A549 (cell line): ENCODE measurements at regions not wholly inside any gene's neighbourhood (a gene's known extent, or its start where the extent isn't known, plus 50 kb on each side); places are given as distances from the start of the nearest gene placed in this dataset.

Experiments used
- ATAC-seq, 2 experiments: fragments of 200-7000 bp in 1 of 2; fragments of >200 bp in 1 of 2; cut with Nextera tagmentation in 1 of 2; cut with Tn5 transposase in 1 of 2; 3 replicates each; pipeline versions ENCODE4 v1.8.0 to v1.9.1; 2018 to 2020; ENCODE audit warnings: mild to moderate bottlenecking in 1 of 2, moderate library complexity in 1 of 2
- CTCF ChIA-PET: fragments of 300-600 bp; sonication (Branson Sonifier 250); formaldehyde crosslinking; extraction: SDS; loops from one replicate; lab custom pipeline; 2021; ENCODE audit warnings: antibody characterized with exemption, inconsistent platforms; lab: Yijun Ruan, JAX
- POLR2A ChIA-PET: fragments of 350-600 bp; formaldehyde crosslinking; extraction: SDS; loops from one replicate; lab custom pipeline; 2021; ENCODE audit warnings: antibody characterized with exemption, inconsistent platforms; lab: Yijun Ruan, JAX
- DNase-seq, 2 experiments: peaks; one replicate each; pipeline versions ENCODE4 v3.0.0 to v3.0.0-alpha.2; 2011 to 2016; ENCODE audit warnings: low read depth in 1 of 2, low spot score in 1 of 2
- FAIRE-seq: peaks from 2 replicates; lab custom pipeline; 2011; peaks lifted over from hg19 to GRCh38; lab: Jason Lieb, UNC
- H3K27ac ChIP-seq, 2 experiments: fragments of >200 bp; sonication (Bioruptor Twin); formaldehyde crosslinking; 3 replicates each; pipeline ENCODE4 v1.5.1; 2016 to 2017
- H3K4me1 ChIP-seq: fragments of >200 bp; sonication (Bioruptor Twin); formaldehyde crosslinking; 3 replicates; pipeline ENCODE4 v1.6.1; 2016
- H3K4me2 ChIP-seq: fragments of >200 bp; sonication (Bioruptor Twin); formaldehyde crosslinking; 3 replicates; pipeline ENCODE4 v1.6.1; 2016
- H3K4me3 ChIP-seq: fragments of >200 bp; sonication (Bioruptor Twin); formaldehyde crosslinking; 3 replicates; pipeline ENCODE4 v1.5.1; 2016
- H3K9me3 ChIP-seq: fragments of >200 bp; sonication (Bioruptor Twin); formaldehyde crosslinking; 3 replicates; pipeline ENCODE4 v1.6.1; 2016
- ATOH8 ChIP-seq: fragments of 250-450 bp; sonication (Bioruptor Pico); IDR thresholded peaks from 2 replicates; pipeline ENCODE4 v1.5.0; 2020; ENCODE audit warnings: low read depth, mild to moderate bottlenecking, moderate library complexity
- CBX2 ChIP-seq: fragments of 200-600 bp; sonication (generic); IDR thresholded peaks from 2 replicates; pipeline ENCODE4 v1.6.1; 2016; ENCODE audit warnings: low read depth, mild to moderate bottlenecking, borderline replicate concordance
- CBX8 ChIP-seq: fragments of 200-600 bp; sonication (generic); IDR thresholded peaks from 2 replicates; pipeline ENCODE4 v1.6.1; 2016
- CHD2 ChIP-seq: fragments of 150-350 bp; IDR thresholded peaks from 2 replicates; pipeline ENCODE4 v1.6.1; 2014; ENCODE audit warnings: low read length; ENCODE audit not compliant: partially characterized antibody
- E2F6 ChIP-seq: IDR thresholded peaks from 2 replicates; pipeline ENCODE4 v1.6.1; 2012; ENCODE audit warnings: low read depth, borderline replicate concordance
- EHF ChIP-seq: fragments of 250-450 bp; sonication (Bioruptor Pico); IDR thresholded peaks from 2 replicates; pipeline ENCODE4 v1.5.0; 2020; ENCODE audit warnings: mild to moderate bottlenecking
- EHMT2 ChIP-seq: fragments of 200-600 bp; sonication (generic); IDR thresholded peaks from 2 replicates; pipeline ENCODE4 v1.6.1; 2016; ENCODE audit warnings: antibody characterized with exemption, low read depth, mild to moderate bottlenecking, moderate library complexity
- ELK1 ChIP-seq: fragments of 150-350 bp; IDR thresholded peaks from 2 replicates; pipeline ENCODE4 v1.6.1; 2014; ENCODE audit warnings: low read depth, mild to moderate bottlenecking, low read length
- EP300 ChIP-seq, 2 experiments: fragments of >200 bp; sonication (Bioruptor Twin); formaldehyde crosslinking; IDR thresholded peaks; 2 replicates in 1 of 2; 3 replicates in 1 of 2; pipeline ENCODE4 v1.6.1; 2016 to 2017
- ESRRA ChIP-seq: fragments of 150-350 bp; IDR thresholded peaks from 2 replicates; pipeline ENCODE4 v1.6.1; 2014; ENCODE audit warnings: mild to moderate bottlenecking, low read length, borderline replicate concordance
- GATA3 ChIP-seq: IDR thresholded peaks from 2 replicates; pipeline ENCODE4 v1.6.1; 2012; ENCODE audit warnings: borderline replicate concordance
- HDAC2 ChIP-seq: fragments of 200-600 bp; sonication (generic); IDR thresholded peaks from 2 replicates; pipeline ENCODE4 v1.6.1; 2016
- MYC ChIP-seq: IDR thresholded peaks from 2 replicates; pipeline ENCODE4 v1.6.1; 2012; ENCODE audit warnings: mild to moderate bottlenecking, inconsistent platforms, low read length, improper control_type of control experiment, borderline replicate concordance
- NFE2L2 ChIP-seq: fragments of 150-350 bp; conservative IDR thresholded peaks from 2 replicates; pipeline ENCODE4 v1.6.1; 2014; ENCODE audit warnings: low read length
- NPAS2 ChIP-seq: fragments of 250-450 bp; sonication (Bioruptor Pico); IDR thresholded peaks from 2 replicates; pipeline ENCODE4 v1.8.0; 2022; ENCODE audit warnings: mild to moderate bottlenecking, moderate library complexity, borderline replicate concordance
- PHF8 ChIP-seq: fragments of 200-600 bp; sonication (generic); IDR thresholded peaks from 2 replicates; pipeline ENCODE4 v1.6.1; 2016; ENCODE audit warnings: low read depth, mild to moderate bottlenecking, antibody characterized with exemption, moderate library complexity, borderline replicate concordance
- RARB ChIP-seq: fragments of 250-450 bp; sonication (Bioruptor Pico); IDR thresholded peaks from 2 replicates; pipeline ENCODE4 v1.8.0; 2021; ENCODE audit warnings: mild to moderate bottlenecking, moderate library complexity
- RNF2 ChIP-seq: fragments of 200-600 bp; sonication (generic); IDR thresholded peaks from 2 replicates; pipeline ENCODE4 v1.6.1; 2016; ENCODE audit warnings: low read depth, mild to moderate bottlenecking, antibody characterized with exemption, moderate library complexity, borderline replicate concordance
- SMC3 ChIP-seq: fragments of >200 bp; sonication (Bioruptor Twin); formaldehyde crosslinking; IDR thresholded peaks from 3 replicates; pipeline ENCODE4 v1.6.1; 2018; ENCODE audit warnings: inconsistent platforms
- SREBF2 ChIP-seq: fragments of 450-650 bp; IDR thresholded peaks from 2 replicates; pipeline ENCODE4 v1.6.1; 2014; ENCODE audit warnings: mild to moderate bottlenecking, moderate library complexity
- ZFP36 ChIP-seq: fragments of 450-650 bp; IDR thresholded peaks from 2 replicates; pipeline ENCODE4 v1.6.1; 2014; ENCODE audit warnings: borderline replicate concordance; ENCODE audit not compliant: partially characterized antibody
- WGBS: methylation state at CpG from one replicate; pipeline ENCODE4 v1.1.6; 2017; ENCODE audit errors: missing lambda C conversion rate; 5-methylcytosine and 5-hydroxymethylcytosine counted together
- TF ChIP-seq, protein P1 (sequence below): fragments of >200 bp; sonication (Bioruptor Twin); formaldehyde crosslinking; IDR thresholded peaks from 3 replicates; pipeline ENCODE4 v1.5.1; 2016

GRCh38 chr3:177934001-177934891 lies 602.0 kb upstream of the KCNMB2 start:
- WGBS, result 62% methylated on average over 10 of the region's 10 CpGs
- ATAC-seq (peak; percentile 82 to 83; a peak in 5 of 6 replicates), FAIRE-seq (no peak), DNase-seq (peak; percentile 13 to 57)
- Histone ChIP-seq H3K4me2 (peak overlapping the region; percentile 42), H3K4me3 (no peak overlapping the region), H3K9me3 (no peaks in the 10 kb centered on the region), H3K27ac (peak overlapping the region; percentile 65 to 82), H3K4me1 (peaks cover 45% of the 10 kb centered on the region)
- ChIA-PET CTCF (interaction anchor here (1.1 kb wide), 1 partner anchor 13 kb away, joined by 3 read pairs; no protein-coding TSS in a partner anchor), POLR2A (interaction anchor here (0.5 kb wide), 1 partner anchor 312 kb away, joined by 3 read pairs; no protein-coding TSS in a partner anchor)
- TF ChIP-seq ZFP36 (no peak), GATA3 (peak; percentile 50), EP300 (IDR thresholded peaks at IDR 0.05) (peak in 1 of 2 experiments; percentile 44; a peak in 1 of 5 replicates), SMC3 (no peak), CHD2 (no peak), PHF8 (no peak)

GRCh38 chr3:177935047-177935446 lies 601.2 kb upstream of the KCNMB2 start:
- Histone ChIP-seq H3K4me3 (no peak overlapping the region), H3K4me1 (peaks cover 45% of the 10 kb centered on the region), H3K4me2 (peak overlapping the region; percentile 42), H3K27ac (peak overlapping the region; percentile 65 to 82; a peak in 5 of 6 replicates), H3K9me3 (no peaks in the 10 kb centered on the region)
- TF ChIP-seq NPAS2 (CRISPR knock-in tag), result no peak
- TF ChIP-seq HDAC2, result no peak
- no peak for TF ChIP-seq NFE2L2
- TF ChIP-seq CBX8, result no peak
- TF ChIP-seq, protein P1, sequence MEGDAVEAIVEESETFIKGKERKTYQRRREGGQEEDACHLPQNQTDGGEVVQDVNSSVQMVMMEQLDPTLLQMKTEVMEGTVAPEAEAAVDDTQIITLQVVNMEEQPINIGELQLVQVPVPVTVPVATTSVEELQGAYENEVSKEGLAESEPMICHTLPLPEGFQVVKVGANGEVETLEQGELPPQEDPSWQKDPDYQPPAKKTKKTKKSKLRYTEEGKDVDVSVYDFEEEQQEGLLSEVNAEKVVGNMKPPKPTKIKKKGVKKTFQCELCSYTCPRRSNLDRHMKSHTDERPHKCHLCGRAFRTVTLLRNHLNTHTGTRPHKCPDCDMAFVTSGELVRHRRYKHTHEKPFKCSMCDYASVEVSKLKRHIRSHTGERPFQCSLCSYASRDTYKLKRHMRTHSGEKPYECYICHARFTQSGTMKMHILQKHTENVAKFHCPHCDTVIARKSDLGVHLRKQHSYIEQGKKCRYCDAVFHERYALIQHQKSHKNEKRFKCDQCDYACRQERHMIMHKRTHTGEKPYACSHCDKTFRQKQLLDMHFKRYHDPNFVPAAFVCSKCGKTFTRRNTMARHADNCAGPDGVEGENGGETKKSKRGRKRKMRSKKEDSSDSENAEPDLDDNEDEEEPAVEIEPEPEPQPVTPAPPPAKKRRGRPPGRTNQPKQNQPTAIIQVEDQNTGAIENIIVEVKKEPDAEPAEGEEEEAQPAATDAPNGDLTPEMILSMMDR, result no peak
- TF ChIP-seq CHD2, result no peak
- no peak for TF ChIP-seq RARB
- no peak for TF ChIP-seq CBX2
- no peak for TF ChIP-seq EP300 (IDR thresholded peaks at IDR 0.05)
- no peak for TF ChIP-seq RNF2
- no peak for TF ChIP-seq EHF (CRISPR knock-in tag)
- TF ChIP-seq SREBF2, result no peak
- TF ChIP-seq ELK1, result no peak
- no peak for TF ChIP-seq ESRRA
- TF ChIP-seq E2F6, result no peak
- TF ChIP-seq ATOH8 (CRISPR knock-in tag), result no peak
- no peak for TF ChIP-seq MYC
- no peak for TF ChIP-seq EHMT2
- WGBS, result 74% methylated on average over 6 of the region's 6 CpGs
- DNase-seq (peak in 1 of 2 experiments; percentile 4), FAIRE-seq (no peak), ATAC-seq (peak in 1 of 2 experiments; percentile 31; a peak in 2 of 6 replicates)
- CTCF ChIA-PET, result no interaction called here
- POLR2A ChIA-PET, result interaction anchor here (0.5 kb wide), 1 partner anchor 312 kb away, joined by 3 read pairs; no protein-coding TSS in a partner anchor
